ENCODE measurements at regions not wholly inside any gene's neighbourhood (a gene's known extent, or its start where the extent isn't known, plus 50 kb on each side); places are given as distances from the start of the nearest gene placed in this dataset.

DNA sequence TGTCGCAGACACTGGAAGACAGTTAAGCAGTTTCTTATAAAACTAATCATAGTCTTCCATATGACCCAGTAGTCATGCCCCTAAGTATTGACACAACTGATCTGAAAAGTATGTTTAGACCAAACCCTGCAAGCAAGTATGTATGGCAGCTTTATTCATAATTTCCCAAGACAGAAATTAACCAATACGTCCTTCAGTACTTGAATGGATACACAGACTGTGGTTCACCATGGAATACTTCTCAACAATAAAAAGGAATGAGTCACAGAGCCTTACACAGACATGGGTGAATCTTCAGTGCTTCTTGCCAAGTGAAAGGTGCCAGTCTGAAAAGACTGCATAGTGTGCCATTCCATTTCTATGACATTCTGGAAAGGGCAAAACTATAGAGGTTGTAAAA is 50.2 kb upstream of the AKR1E2 start:
- Mint-ChIP-seq H3K4me3 (ENCODE audit: unreplicated experiment) (no peak overlapping the region), H3K36me3 (ENCODE audit: low read depth, unreplicated experiment) (no peaks in the 10 kb centered on the region), H3K27me3 (ENCODE audit: unreplicated experiment) (peaks cover under 1% of the 10 kb centered on the region), H3K27ac (ENCODE audit: unreplicated experiment) (no peak overlapping the region), H3K9me3 (ENCODE audit: unreplicated experiment) (no peaks in the 10 kb centered on the region), H3K4me1 (ENCODE audit: unreplicated experiment) (peaks cover 20% of the 10 kb centered on the region)
- no peak for DNase-seq (ENCODE audit: low spot score)
- TF ChIP-seq CTCF (IDR thresholded peaks at IDR 0.05; ENCODE audit: unreplicated experiment) = no peak

GRCh38 chr10:4772202-4772570 is 53.8 kb upstream of the AKR1E2 start:
- Mint-ChIP-seq H3K4me1 (ENCODE audit: unreplicated experiment) (peaks cover 36% of the 10 kb centered on the region), H3K27ac (ENCODE audit: unreplicated experiment) (peak overlapping the region; percentile 98), H3K4me3 (ENCODE audit: unreplicated experiment) (no peak overlapping the region), H3K9me3 (ENCODE audit: unreplicated experiment) (no peaks in the 10 kb centered on the region), H3K27me3 (ENCODE audit: unreplicated experiment) (no peaks in the 10 kb centered on the region), H3K36me3 (ENCODE audit: low read depth, unreplicated experiment) (no peaks in the 10 kb centered on the region)
- DNase-seq (ENCODE audit: low spot score) = no peak
- no peak for TF ChIP-seq CTCF (IDR thresholded peaks at IDR 0.05; ENCODE audit: unreplicated experiment)

DNA sequence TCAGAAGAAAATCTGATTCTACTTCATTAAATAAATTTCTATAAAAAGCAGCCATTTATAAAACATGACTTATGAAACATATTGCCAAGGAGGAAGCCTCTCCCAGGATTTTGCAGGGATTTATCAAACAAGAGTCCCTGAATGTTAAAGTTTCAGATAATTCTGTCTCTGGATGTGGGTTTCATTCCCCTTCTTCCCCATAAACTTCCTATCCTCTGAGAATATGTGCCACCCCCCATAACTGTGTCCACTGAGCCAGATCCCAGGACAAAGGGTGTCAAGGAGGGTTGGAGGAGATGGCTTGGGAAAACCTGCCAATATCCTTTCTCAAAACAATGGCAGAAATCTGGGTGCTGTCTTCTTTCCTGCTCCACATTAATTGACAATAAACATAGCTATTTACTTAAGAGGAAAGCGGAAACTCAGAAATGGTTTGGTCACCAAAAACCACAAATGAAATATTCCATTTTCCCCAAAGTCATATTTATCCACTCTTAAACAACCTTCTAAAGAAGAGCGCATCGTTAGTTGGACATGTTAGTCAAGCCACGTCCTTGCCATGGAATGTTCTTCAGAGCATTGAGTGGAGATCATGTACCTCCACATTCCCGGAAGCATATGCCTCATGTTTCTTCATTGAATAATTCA is 54.3 kb upstream of the AKR1E2 start:
- no peak for DNase-seq (ENCODE audit: low spot score)
- Mint-ChIP-seq H3K4me3 (ENCODE audit: unreplicated experiment) (no peak overlapping the region), H3K4me1 (ENCODE audit: unreplicated experiment) (peaks cover 39% of the 10 kb centered on the region), H3K27me3 (ENCODE audit: unreplicated experiment) (no peaks in the 10 kb centered on the region), H3K36me3 (ENCODE audit: low read depth, unreplicated experiment) (no peaks in the 10 kb centered on the region), H3K9me3 (ENCODE audit: unreplicated experiment) (no peaks in the 10 kb centered on the region), H3K27ac (ENCODE audit: unreplicated experiment) (peak overlapping the region; percentile 98)
- no peak for TF ChIP-seq CTCF (IDR thresholded peaks at IDR 0.05; ENCODE audit: unreplicated experiment)

- Mint-ChIP-seq H3K27ac (ENCODE audit: unreplicated experiment) (peak overlapping the region; percentile 98), H3K4me1 (ENCODE audit: unreplicated experiment) (peaks cover 46% of the 10 kb centered on the region), H3K9me3 (ENCODE audit: unreplicated experiment) (no peaks in the 10 kb centered on the region), H3K27me3 (ENCODE audit: unreplicated experiment) (no peaks in the 10 kb centered on the region), H3K4me3 (ENCODE audit: unreplicated experiment) (no peak overlapping the region), H3K36me3 (ENCODE audit: low read depth, unreplicated experiment) (no peaks in the 10 kb centered on the region)
- DNase-seq (ENCODE audit: low spot score) = no peak
- TF ChIP-seq CTCF (IDR thresholded peaks at IDR 0.05; ENCODE audit: unreplicated experiment) = no peak
These were observed 55.0 kb upstream of the AKR1E2 start for GRCh38 chr10:4770801-4771553.

- Mint-ChIP-seq H3K36me3 (ENCODE audit: low read depth, unreplicated experiment) (no peaks in the 10 kb centered on the region), H3K27ac (ENCODE audit: unreplicated experiment) (no peak overlapping the region), H3K9me3 (ENCODE audit: unreplicated experiment) (no peaks in the 10 kb centered on the region), H3K4me3 (ENCODE audit: unreplicated experiment) (no peak overlapping the region), H3K4me1 (ENCODE audit: unreplicated experiment) (peaks cover 47% of the 10 kb centered on the region), H3K27me3 (ENCODE audit: unreplicated experiment) (no peaks in the 10 kb centered on the region)
- no peak for DNase-seq (ENCODE audit: low spot score)
- TF ChIP-seq CTCF (IDR thresholded peaks at IDR 0.05; ENCODE audit: unreplicated experiment) = no peak
These were observed 57.6 kb upstream of the AKR1E2 start for GRCh38 chr10:4768416-4768815.

All from endothelial cell (in vitro differentiated cells).